GM12873 (cell line): ENCODE measurements at regions not wholly inside any gene's neighbourhood (a gene's known extent, or its start where the extent isn't known, plus 50 kb on each side); places are given as distances from the start of the nearest gene placed in this dataset.

Experiments
- CTCF ChIP-seq: IDR thresholded peaks from 2 replicates; pipeline ENCODE4 v1.5.1; 2012; ENCODE audit warnings: low read depth, mild to moderate bottlenecking, moderate library complexity, low read length, control low read depth; ENCODE audit not compliant: insufficient read depth; ENCODE audit errors: missing control alignments

- TF ChIP-seq CTCF, result no peak
Measured at GRCh38 chr6:113437566-113437965, 419.6 kb upstream of the MARCKS start.

GRCh38 chr6:113439866-113440265 lies 417.3 kb upstream of the MARCKS start:
- TF ChIP-seq CTCF, result no peak

- TF ChIP-seq CTCF, result no peak
Measured at GRCh38 chr6:113442040-113442439, 415.1 kb upstream of the MARCKS start.

GRCh38 chr6:113445201-113445600 lies 411.9 kb upstream of the MARCKS start:
- no peak for TF ChIP-seq CTCF

GRCh38 chr6:113447088-113447831 lies 409.9 kb upstream of the MARCKS start:
- no peak for TF ChIP-seq CTCF

GRCh38 chr6:113449051-113449450 lies 408.1 kb upstream of the MARCKS start:
- no peak for TF ChIP-seq CTCF

GRCh38 chr6:113450061-113450465 lies 407.1 kb upstream of the MARCKS start:
- TF ChIP-seq CTCF, result no peak
